Esophagus squamous epithelium (tissue), 5 donors: ENCODE measurements at regions not wholly inside any gene's neighbourhood (a gene's known extent, or its start where the extent isn't known, plus 50 kb on each side); places are given as distances from the start of the nearest gene placed in this dataset.
"Not testable (repeated sequence)": the region's sequence is repeated elsewhere in the genome, so short reads cannot be mapped to it uniquely, and the experiment has no call there.

Experiments used
- DNase-seq: peaks from one replicate; lab custom pipeline; 2025; lab: John Stamatoyannopoulos, UW
- H3K27ac ChIP-seq, 4 donors: fragments of 200-600 bp; sonication (generic); one replicate each; pipeline ENCODE4 v1.5.1; 2016 to 2019; ENCODE audit warnings: mild to moderate bottlenecking in 1 of 4
- H3K27me3 ChIP-seq, 4 donors: fragments of 200-600 bp; sonication (generic); 1 replicate in 3 of 4; 2 replicates in 1 of 4; pipeline versions ENCODE4 v1.5.1 to v1.6.0; 2017 to 2021; ENCODE audit warnings: antibody characterized with exemption in 1 of 4
- H3K36me3 ChIP-seq, 3 donors: fragments of 200-600 bp; sonication (generic); one replicate each; pipeline ENCODE4 v1.5.1; 2016 to 2019
- H3K4me1 ChIP-seq, 3 donors: fragments of 200-600 bp; sonication (generic); one replicate each; pipeline ENCODE4 v1.5.1; 2017 to 2019
- H3K4me3 ChIP-seq, 4 donors: fragments of 200-600 bp; sonication (generic); 1 replicate in 3 of 4; 2 replicates in 1 of 4; pipeline ENCODE4 v1.5.1; 2016 to 2019; ENCODE audit warnings: mild to moderate bottlenecking in 2 of 4, moderate library complexity in 1 of 4
- H3K9me3 ChIP-seq, 3 donors: fragments of 200-600 bp; sonication (generic); one replicate each; pipeline ENCODE4 v1.5.1; 2016 to 2019
- POLR2A ChIP-seq, 4 donors: fragments of 450-650 bp; IDR thresholded peaks; one replicate each; pipeline ENCODE4 v1.6.1; 2017; ENCODE audit warnings: antibody characterized with exemption in 4 of 4, mild to moderate bottlenecking in 4 of 4, moderate library complexity in 3 of 4
- WGBS, 2 donors: methylation state at CpG; one replicate each; pipeline ENCODE4 v1.1.5; 2018; 5-methylcytosine and 5-hydroxymethylcytosine counted together
- intact Hi-C: fragments of 100-400 bp; cut with DNase I; formaldehyde crosslinking; loops from one replicate; pipeline ENCODE4 v1.15.0; 2022
- TF ChIP-seq, protein P1 (sequence below), 6 experiments: fragments of 450-650 bp in 4 of 6; fragments of 200-600 bp in 2 of 6; sonication (generic) in 2 of 6; IDR thresholded peaks; one replicate each; pipeline ENCODE4 v1.5.1; 2016 to 2019; ENCODE audit warnings: antibody characterized with exemption in 6 of 6, mild to moderate bottlenecking in 4 of 6, moderate library complexity in 4 of 6
- donor health status: DM: yes; HTN: yes; CAD: no.

- TF ChIP-seq, protein P1, sequence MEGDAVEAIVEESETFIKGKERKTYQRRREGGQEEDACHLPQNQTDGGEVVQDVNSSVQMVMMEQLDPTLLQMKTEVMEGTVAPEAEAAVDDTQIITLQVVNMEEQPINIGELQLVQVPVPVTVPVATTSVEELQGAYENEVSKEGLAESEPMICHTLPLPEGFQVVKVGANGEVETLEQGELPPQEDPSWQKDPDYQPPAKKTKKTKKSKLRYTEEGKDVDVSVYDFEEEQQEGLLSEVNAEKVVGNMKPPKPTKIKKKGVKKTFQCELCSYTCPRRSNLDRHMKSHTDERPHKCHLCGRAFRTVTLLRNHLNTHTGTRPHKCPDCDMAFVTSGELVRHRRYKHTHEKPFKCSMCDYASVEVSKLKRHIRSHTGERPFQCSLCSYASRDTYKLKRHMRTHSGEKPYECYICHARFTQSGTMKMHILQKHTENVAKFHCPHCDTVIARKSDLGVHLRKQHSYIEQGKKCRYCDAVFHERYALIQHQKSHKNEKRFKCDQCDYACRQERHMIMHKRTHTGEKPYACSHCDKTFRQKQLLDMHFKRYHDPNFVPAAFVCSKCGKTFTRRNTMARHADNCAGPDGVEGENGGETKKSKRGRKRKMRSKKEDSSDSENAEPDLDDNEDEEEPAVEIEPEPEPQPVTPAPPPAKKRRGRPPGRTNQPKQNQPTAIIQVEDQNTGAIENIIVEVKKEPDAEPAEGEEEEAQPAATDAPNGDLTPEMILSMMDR (IDR thresholded peaks at IDR 0.05), result no peak
- no peak for TF ChIP-seq POLR2A (IDR thresholded peaks at IDR 0.05)
- Histone ChIP-seq H3K27me3 (no peaks in the 10 kb centered on the region), H3K36me3 (no peaks in the 10 kb centered on the region), H3K27ac (no peak overlapping the region), H3K9me3 (no peaks in the 10 kb centered on the region), H3K4me3 (no peak overlapping the region), H3K4me1 (no peaks in the 10 kb centered on the region)
- intact Hi-C loops, result no loop called here
- DNase-seq, result no peak
- WGBS, 2 donors, result 86 to 88% methylated on average over 4 of the region's 4 CpGs
Observed at GRCh38 chr6:4433199-4433598, 297.8 kb upstream of the ECI2 start.

DNA sequence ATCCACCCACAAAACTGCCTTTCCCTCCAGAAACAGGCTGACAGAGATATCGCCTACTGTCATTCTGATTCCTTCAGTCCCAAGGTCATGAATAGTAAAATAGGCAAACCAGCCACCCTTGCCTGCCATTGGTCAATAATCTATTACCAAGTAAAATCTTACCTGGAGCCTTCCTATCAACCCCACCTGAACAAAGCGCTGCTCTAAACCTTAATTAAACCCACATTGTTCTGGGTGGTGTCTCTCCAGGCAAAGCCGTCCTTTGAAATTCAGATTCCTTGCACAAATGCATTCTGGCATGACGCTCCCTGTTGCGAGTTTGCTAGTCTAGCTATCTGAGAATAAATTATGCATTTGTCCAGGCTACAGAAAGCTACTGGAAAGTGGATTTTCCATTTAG lies 291.6 kb upstream of the ECI2 start:
- Histone ChIP-seq H3K4me1 (no peaks in the 10 kb centered on the region), H3K27ac (no peak overlapping the region), H3K27me3 (no peaks in the 10 kb centered on the region), H3K36me3 (no peaks in the 10 kb centered on the region), H3K4me3 (no peak overlapping the region), H3K9me3 (no peaks in the 10 kb centered on the region)
- intact Hi-C loops, result no loop called here
- no peak for DNase-seq
- 85 to 92% methylated on average over 5 of the region's 5 CpGs for WGBS, 2 donors
- TF ChIP-seq POLR2A (IDR thresholded peaks at IDR 0.05), result no peak
- TF ChIP-seq, protein P1 (IDR thresholded peaks at IDR 0.05), result no peak

DNA sequence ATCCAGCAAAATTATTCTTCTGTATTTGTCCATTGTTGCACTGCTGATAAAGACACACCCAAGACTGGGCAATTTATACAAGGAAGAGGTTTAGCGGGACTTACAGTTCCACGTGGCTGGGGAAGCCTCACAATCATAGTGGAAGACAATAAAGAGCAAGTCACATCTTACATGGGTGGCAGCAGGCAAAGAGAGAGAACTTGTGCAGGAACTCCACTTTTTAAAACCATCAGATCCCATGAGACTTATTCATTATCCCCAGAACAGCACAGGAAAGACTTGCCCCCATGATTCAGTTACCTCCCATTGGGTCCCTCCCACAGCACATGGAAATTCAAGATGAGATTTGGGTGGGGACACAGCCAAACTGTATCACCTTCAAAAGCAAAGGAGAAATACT lies 286.5 kb upstream of the ECI2 start:
- TF ChIP-seq, protein P1 (IDR thresholded peaks at IDR 0.05), result no peak
- TF ChIP-seq POLR2A (IDR thresholded peaks at IDR 0.05), result no peak
- no peak overlapping the region for H3K4me3 ChIP-seq
- H3K9me3 ChIP-seq, result no peaks in the 10 kb centered on the region
- DNase-seq, result no peak
- 9 to 10% methylated on average over 2 of the region's 2 CpGs for WGBS, 2 donors
- H3K4me1 ChIP-seq, result no peaks in the 10 kb centered on the region
- no peaks in the 10 kb centered on the region for H3K27me3 ChIP-seq
- H3K27ac ChIP-seq, result no peak overlapping the region
- H3K36me3 ChIP-seq, result no peaks in the 10 kb centered on the region
- intact Hi-C loops, result no loop called here

- no peaks in the 10 kb centered on the region for H3K9me3 ChIP-seq
- 74 to 77% methylated on average over 4 of the region's 4 CpGs for WGBS, 2 donors
- no peaks in the 10 kb centered on the region for H3K4me1 ChIP-seq
- no peaks in the 10 kb centered on the region for H3K27me3 ChIP-seq
- intact Hi-C loops, result no loop called here
- DNase-seq, result no peak
- no peaks in the 10 kb centered on the region for H3K36me3 ChIP-seq
- no peak overlapping the region for H3K27ac ChIP-seq
- TF ChIP-seq POLR2A (IDR thresholded peaks at IDR 0.05), result no peak
- TF ChIP-seq, protein P1 (IDR thresholded peaks at IDR 0.05), result no peak
- no peak overlapping the region for H3K4me3 ChIP-seq
Observed at GRCh38 chr6:4420160-4420865, 284.9 kb upstream of the ECI2 start.

DNA sequence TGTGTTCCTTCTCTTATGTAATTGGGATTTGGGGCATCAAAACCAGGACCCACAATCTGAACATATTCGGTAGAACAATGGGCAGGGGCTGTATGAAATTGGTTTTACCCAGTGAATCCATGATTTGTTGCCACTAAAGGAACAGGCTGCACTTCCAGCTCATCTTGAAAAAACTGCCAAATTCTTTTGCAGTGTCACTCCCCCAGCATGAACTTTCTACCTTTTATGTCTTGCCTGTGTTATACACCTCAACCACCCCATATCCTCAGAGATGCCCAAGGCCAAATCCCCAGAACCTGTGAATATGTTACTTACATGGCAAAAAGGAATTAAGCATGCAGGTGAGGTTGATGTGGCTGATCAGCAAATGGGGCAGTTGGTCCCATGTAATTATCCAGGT lies 280.2 kb upstream of the ECI2 start:
- no peaks in the 10 kb centered on the region for H3K36me3 ChIP-seq
- no peaks in the 10 kb centered on the region for H3K27me3 ChIP-seq
- H3K27ac ChIP-seq, result no peak overlapping the region
- 0% methylated on average over 1 of the region's 1 CpG for WGBS, 2 donors
- no peak for TF ChIP-seq POLR2A (IDR thresholded peaks at IDR 0.05)
- TF ChIP-seq, protein P1 (IDR thresholded peaks at IDR 0.05), result no peak
- H3K9me3 ChIP-seq, result no peaks in the 10 kb centered on the region
- no peaks in the 10 kb centered on the region for H3K4me1 ChIP-seq
- intact Hi-C loops, result no loop called here
- H3K4me3 ChIP-seq, result no peak overlapping the region
- no peak for DNase-seq

DNA sequence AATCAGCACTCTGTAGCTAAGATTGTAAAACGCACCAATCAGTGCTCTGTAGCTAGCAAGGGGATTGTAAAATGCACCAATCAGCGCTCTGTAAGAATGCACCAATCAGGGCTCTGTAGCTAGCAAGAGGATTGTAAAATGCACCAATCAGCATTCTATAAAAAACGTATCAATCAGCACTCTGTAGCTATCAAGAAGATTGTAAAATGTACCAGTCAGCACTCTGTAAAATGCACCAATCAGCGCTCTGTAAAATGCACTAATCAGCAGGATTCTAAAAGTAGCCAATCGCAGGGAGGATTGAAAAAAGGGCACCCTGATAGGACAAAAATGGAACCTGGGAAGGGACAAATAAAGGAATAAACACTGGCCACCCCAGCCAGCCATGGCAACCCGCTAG lies 278.7 kb upstream of the ECI2 start:
- intact Hi-C loops, DNase-seq, H3K27me3 ChIP-seq, H3K4me1 ChIP-seq, H3K36me3 ChIP-seq, H3K9me3 ChIP-seq, H3K4me3 ChIP-seq, H3K27ac ChIP-seq: not testable (repeated sequence)
- WGBS, 2 donors, result 89% methylated on average over 6 of the region's 6 CpGs
